GM21529 (cell line): ENCODE measurements at regions not wholly inside any gene's neighbourhood (a gene's known extent, or its start where the extent isn't known, plus 50 kb on each side); places are given as distances from the start of the nearest gene placed in this dataset.

Experiments
- ATAC-seq: cut with Tn5 transposase; IDR thresholded peaks from one replicate; pipeline ENCODE4 v1.9.1; 2021; ENCODE audit not compliant: unreplicated experiment

- ATAC-seq: no peak
Measured at GRCh38 chr6:166754218-166755030, 127.4 kb upstream of the RPS6KA2 start.

- no peak for ATAC-seq
Measured at GRCh38 chr6:166752928-166753721, 126.1 kb upstream of the RPS6KA2 start.

GRCh38 chr6:166752097-166752496 lies 125.0 kb upstream of the RPS6KA2 start:
- peak; percentile 93 for ATAC-seq

GRCh38 chr6:166751051-166751595 lies 124.1 kb upstream of the RPS6KA2 start:
- ATAC-seq: peak; percentile 80

GRCh38 chr6:166750108-166750793 lies 123.2 kb upstream of the RPS6KA2 start:
- no peak for ATAC-seq

- no peak for ATAC-seq
Measured at GRCh38 chr6:166749666-166750065, 122.6 kb upstream of the RPS6KA2 start.

- no peak for ATAC-seq
Measured at GRCh38 chr6:166747644-166748595, 120.9 kb upstream of the RPS6KA2 start.

GRCh38 chr6:166745801-166746668 lies 119.0 kb upstream of the RPS6KA2 start:
- ATAC-seq: no peak

- ATAC-seq: no peak
Measured at GRCh38 chr6:166744223-166745134, 117.4 kb upstream of the RPS6KA2 start.

- ATAC-seq: no peak
Measured at GRCh38 chr6:166743406-166744222, 116.6 kb upstream of the RPS6KA2 start.

- no peak for ATAC-seq
Measured at GRCh38 chr6:166742981-166743380, 115.9 kb upstream of the RPS6KA2 start.

GRCh38 chr6:166739976-166740318 lies 112.9 kb upstream of the RPS6KA2 start:
- ATAC-seq: no peak

GRCh38 chr6:166739117-166739975 lies 112.3 kb upstream of the RPS6KA2 start:
- no peak for ATAC-seq

GRCh38 chr6:166738386-166739116 lies 111.5 kb upstream of the RPS6KA2 start:
- no peak for ATAC-seq

GRCh38 chr6:166737261-166737660 lies 110.2 kb upstream of the RPS6KA2 start:
- no peak for ATAC-seq

GRCh38 chr6:166736634-166737033 lies 109.6 kb upstream of the RPS6KA2 start:
- no peak for ATAC-seq
